ENCODE measurements at regions not wholly inside any gene's neighbourhood (a gene's known extent, or its start where the extent isn't known, plus 50 kb on each side); places are given as distances from the start of the nearest gene placed in this dataset.

- no peak for DNase-seq
Measured at GRCh38 chr9:91161465-91162300, 200.0 kb downstream of the AUH start.

DNA sequence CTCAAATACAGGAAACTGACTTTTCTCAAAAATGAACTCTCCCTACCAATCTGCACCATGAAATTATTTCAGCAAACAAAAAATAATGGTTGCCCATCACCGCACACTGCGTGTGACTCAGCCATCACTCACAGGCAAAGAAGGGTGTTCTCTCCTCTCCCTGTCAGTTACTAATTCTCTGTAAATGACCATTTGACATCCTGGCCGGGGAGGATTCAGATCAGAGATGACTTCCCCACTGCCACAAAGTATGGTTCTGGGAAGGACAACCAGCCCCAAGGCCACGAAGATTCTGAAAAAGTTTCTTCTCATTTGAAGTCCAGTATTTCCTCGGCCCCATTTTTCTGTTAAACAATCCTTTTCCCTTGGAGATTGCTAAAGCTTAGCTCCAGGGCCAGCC, 199.4 kb downstream of the AUH start:
- DNase-seq = no peak

DNA sequence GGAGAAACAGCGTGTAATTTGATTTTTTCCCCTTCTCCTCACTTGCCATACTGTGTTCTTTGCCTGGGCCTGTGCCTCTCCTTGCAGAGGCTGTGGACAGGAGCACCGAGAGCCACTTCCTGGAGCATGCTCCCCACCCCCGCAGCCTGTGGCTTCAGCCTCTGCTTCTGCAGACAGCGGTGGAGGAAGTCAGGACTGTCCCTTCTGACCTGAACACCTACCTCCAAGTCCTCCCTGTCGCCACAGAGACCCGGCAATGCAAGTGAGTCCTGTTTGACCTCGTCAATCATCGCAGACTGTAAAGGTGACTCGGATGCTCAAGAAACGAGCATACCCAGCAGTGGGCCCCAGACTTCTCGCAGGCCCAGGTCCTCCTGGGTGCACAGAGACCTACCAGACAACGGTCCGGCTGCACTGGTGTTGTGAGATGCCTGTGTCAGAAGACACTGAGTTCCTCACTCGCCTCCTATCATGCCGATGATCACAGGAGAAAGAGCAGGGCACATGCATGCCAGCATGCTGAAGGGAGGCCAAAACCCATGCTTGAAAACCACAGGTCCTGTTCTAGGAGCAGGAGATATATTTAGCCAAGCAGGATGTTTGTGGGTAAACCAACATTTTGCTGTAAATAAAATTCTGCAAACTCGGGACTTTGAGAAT, 198.8 kb downstream of the AUH start:
- DNase-seq = no peak

DNA sequence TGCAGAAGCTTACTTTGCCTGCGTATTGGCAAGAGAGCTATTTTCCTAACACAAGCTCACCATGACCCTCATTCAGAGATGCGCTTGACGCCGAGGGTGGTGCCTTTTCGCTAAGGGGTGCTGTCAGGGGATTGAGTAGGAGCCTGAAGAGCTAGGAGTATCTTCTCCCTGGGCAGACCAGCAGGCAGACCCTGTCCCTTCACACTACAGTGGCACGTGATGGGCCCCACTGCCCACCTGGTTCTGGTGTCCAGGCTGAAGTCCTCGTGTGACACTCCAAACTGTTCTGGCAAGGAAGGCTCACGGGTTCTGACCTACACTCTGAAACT, 198.3 kb downstream of the AUH start:
- no peak for DNase-seq

DNA sequence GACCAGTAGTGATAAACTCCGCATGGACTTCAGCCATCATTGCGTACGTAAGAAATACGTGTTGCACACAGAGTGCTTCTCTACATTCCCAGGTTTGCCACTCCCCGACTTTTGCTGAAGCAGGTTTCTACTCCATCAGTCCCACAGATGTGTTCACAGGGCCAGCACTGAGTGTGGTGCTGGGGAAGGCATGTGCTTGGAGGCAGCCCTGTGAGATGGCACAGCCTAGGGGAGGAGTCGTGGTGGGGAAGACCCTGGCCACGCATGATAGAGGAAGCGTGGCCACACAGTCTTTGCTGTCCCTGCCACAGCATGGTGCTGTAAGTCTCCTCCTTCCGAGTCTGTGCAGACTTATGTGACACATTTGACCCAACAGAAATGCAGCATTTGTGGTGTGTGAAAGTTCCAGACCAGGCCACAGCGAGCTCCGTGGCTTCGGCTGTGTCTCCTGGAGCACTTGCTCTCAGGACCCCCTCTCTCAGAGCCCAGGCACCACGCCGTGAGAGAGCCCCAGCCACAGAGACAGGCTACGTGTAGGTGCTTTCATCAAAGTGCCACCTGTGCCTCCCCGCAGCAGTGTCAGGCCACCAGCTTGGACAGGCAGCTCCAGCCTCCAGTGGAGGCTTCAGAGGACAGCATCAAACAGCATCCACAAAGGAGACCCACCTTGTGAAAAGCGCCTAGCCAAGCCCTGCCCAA, 197.8 kb downstream of the AUH start:
- DNase-seq = no peak

Data from T1000 (cell line).